Endothelial cell (in vitro differentiated cells): ENCODE measurements at regions not wholly inside any gene's neighbourhood (a gene's known extent, or its start where the extent isn't known, plus 50 kb on each side); places are given as distances from the start of the nearest gene placed in this dataset.

Experiments
- DNase-seq: peaks from one replicate; pipeline ENCODE4 v3.0.0; 2021; ENCODE audit warnings: low spot score
- H3K27ac Mint-ChIP-seq: one replicate; pipeline ENCODE4 v1.8.0; 2021; ENCODE audit warnings: mixed read lengths, inconsistent platforms; ENCODE audit not compliant: unreplicated experiment
- H3K27me3 Mint-ChIP-seq: one replicate; pipeline ENCODE4 v1.8.0; 2021; ENCODE audit warnings: mild to moderate bottlenecking, moderate library complexity, mixed read lengths, inconsistent platforms; ENCODE audit not compliant: unreplicated experiment
- H3K36me3 Mint-ChIP-seq: one replicate; pipeline ENCODE4 v1.8.0; 2021; ENCODE audit warnings: mild to moderate bottlenecking, low read depth, mixed read lengths, inconsistent platforms; ENCODE audit not compliant: unreplicated experiment
- H3K4me1 Mint-ChIP-seq: one replicate; pipeline ENCODE4 v1.8.0; 2021; ENCODE audit warnings: mild to moderate bottlenecking, mixed read lengths, inconsistent platforms; ENCODE audit not compliant: unreplicated experiment
- H3K4me3 Mint-ChIP-seq: one replicate; pipeline ENCODE4 v1.8.0; 2021; ENCODE audit warnings: mild to moderate bottlenecking, mixed read lengths, inconsistent platforms; ENCODE audit not compliant: unreplicated experiment
- H3K9me3 Mint-ChIP-seq: one replicate; pipeline ENCODE4 v1.8.0; 2021; ENCODE audit warnings: mixed read lengths, inconsistent platforms; ENCODE audit not compliant: unreplicated experiment
- CTCF ChIP-seq: fragments of 200-600 bp; sonication (generic); IDR thresholded peaks from one replicate; pipeline ENCODE4 v1.5.0; 2021; ENCODE audit warnings: antibody characterized with exemption; ENCODE audit not compliant: unreplicated experiment

- H3K27ac Mint-ChIP-seq, result no peak overlapping the region
- peaks cover 42% of the 10 kb centered on the region for H3K4me1 Mint-ChIP-seq
- no peaks in the 10 kb centered on the region for H3K36me3 Mint-ChIP-seq
- no peak overlapping the region for H3K4me3 Mint-ChIP-seq
- H3K27me3 Mint-ChIP-seq, result peaks cover 1% of the 10 kb centered on the region
- TF ChIP-seq CTCF, result no peak
- no peaks in the 10 kb centered on the region for H3K9me3 Mint-ChIP-seq
- DNase-seq, result no peak
These were observed 60.5 kb upstream of the C5orf46 start for GRCh38 chr5:147966829-147967228.

DNA sequence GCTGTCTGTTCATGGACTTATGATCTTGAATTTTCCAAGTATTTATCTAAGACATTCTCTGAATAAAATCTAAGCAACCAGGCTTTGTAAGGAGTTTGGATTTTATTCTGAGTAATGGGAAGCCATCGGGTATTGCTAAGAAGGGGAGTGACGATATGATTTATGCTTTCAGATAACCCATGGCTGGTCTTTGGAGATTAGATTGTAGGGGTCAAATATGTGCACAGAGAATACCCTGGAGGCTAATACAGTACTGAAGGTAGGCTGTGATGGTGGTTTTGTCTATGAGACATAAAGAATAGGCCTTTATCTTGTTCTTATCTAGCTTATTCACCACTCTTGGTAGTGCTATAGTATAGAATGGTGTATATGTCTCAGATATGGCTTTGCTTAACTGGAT is 60.0 kb upstream of the C5orf46 start:
- no peaks in the 10 kb centered on the region for H3K36me3 Mint-ChIP-seq
- H3K4me1 Mint-ChIP-seq, result peaks cover 44% of the 10 kb centered on the region
- no peak for DNase-seq
- no peak overlapping the region for H3K27ac Mint-ChIP-seq
- TF ChIP-seq CTCF, result no peak
- no peaks in the 10 kb centered on the region for H3K9me3 Mint-ChIP-seq
- H3K27me3 Mint-ChIP-seq, result peaks cover 1% of the 10 kb centered on the region
- no peak overlapping the region for H3K4me3 Mint-ChIP-seq

- H3K27me3 Mint-ChIP-seq, result peaks cover 1% of the 10 kb centered on the region
- H3K36me3 Mint-ChIP-seq, result no peaks in the 10 kb centered on the region
- H3K4me1 Mint-ChIP-seq, result peaks cover 45% of the 10 kb centered on the region
- no peak for TF ChIP-seq CTCF
- H3K27ac Mint-ChIP-seq, result no peak overlapping the region
- no peaks in the 10 kb centered on the region for H3K9me3 Mint-ChIP-seq
- DNase-seq, result no peak
- no peak overlapping the region for H3K4me3 Mint-ChIP-seq
These were observed 59.4 kb upstream of the C5orf46 start for GRCh38 chr5:147965715-147966114.

- H3K9me3 Mint-ChIP-seq, result no peaks in the 10 kb centered on the region
- peak overlapping the region; percentile 99 for H3K27ac Mint-ChIP-seq
- peak overlapping the region; percentile 48 for H3K4me3 Mint-ChIP-seq
- TF ChIP-seq CTCF, result no peak
- no peaks in the 10 kb centered on the region for H3K36me3 Mint-ChIP-seq
- H3K4me1 Mint-ChIP-seq, result peaks cover 45% of the 10 kb centered on the region
- H3K27me3 Mint-ChIP-seq, result peaks cover 1% of the 10 kb centered on the region
- peak; percentile 21 for DNase-seq
These were observed 57.8 kb upstream of the C5orf46 start for GRCh38 chr5:147963948-147964693.

DNA sequence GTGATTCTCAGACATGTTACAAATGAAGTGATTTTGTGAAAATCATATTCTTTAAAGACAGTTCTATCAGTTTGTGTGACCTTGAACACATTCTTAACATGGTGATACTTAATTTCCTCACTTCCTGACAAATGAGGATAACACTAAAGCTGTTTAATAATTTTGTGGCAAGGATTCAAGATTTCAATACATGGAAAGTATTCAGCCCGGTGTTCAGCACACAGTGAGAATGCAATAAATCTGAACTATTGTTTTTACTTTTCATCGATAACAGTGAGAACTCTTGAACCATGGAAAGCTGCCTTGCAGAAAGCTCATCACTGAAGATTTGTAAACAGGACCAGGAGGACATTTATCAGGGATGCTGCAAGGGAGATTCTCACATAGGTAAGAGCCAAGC is 57.1 kb upstream of the C5orf46 start:
- Mint-ChIP-seq H3K4me3 (peak overlapping the region; percentile 52), H3K4me1 (peaks cover 45% of the 10 kb centered on the region), H3K9me3 (no peaks in the 10 kb centered on the region), H3K36me3 (no peaks in the 10 kb centered on the region), H3K27ac (peak overlapping the region; percentile 99), H3K27me3 (peaks cover 1% of the 10 kb centered on the region)
- no peak for TF ChIP-seq CTCF
- DNase-seq, result no peak
